HG03558 (cell line): ENCODE measurements at regions not wholly inside any gene's neighbourhood (a gene's known extent, or its start where the extent isn't known, plus 50 kb on each side); places are given as distances from the start of the nearest gene placed in this dataset.
"Not testable (repeated sequence)": the region's sequence is repeated elsewhere in the genome, so short reads cannot be mapped to it uniquely, and the experiment has no call there.

Experiments
- ATAC-seq: cut with Tn5 transposase; IDR thresholded peaks from one replicate; pipeline ENCODE4 v1.9.1; 2021; ENCODE audit warnings: moderate number of reproducible peaks; ENCODE audit not compliant: unreplicated experiment; ENCODE audit errors: extremely low read depth

GRCh38 chr6:80434691-80435350 is 328.4 kb downstream of the BCKDHB start:
- ATAC-seq: no peak

- no peak for ATAC-seq
Measured at GRCh38 chr6:80433673-80434025, 327.2 kb downstream of the BCKDHB start.

- ATAC-seq: no peak
Measured at GRCh38 chr6:80433010-80433672, 326.7 kb downstream of the BCKDHB start.

- no peak for ATAC-seq
Measured at GRCh38 chr6:80425089-80425823, 318.8 kb downstream of the BCKDHB start.

- ATAC-seq: no peak
Measured at GRCh38 chr6:80411486-80411885, 305.0 kb downstream of the BCKDHB start.

- not testable (repeated sequence) for ATAC-seq
Measured at GRCh38 chr6:80407976-80408375, 301.5 kb downstream of the BCKDHB start.

- no peak for ATAC-seq
Measured at GRCh38 chr6:80404889-80405288, 298.4 kb downstream of the BCKDHB start.

- no peak for ATAC-seq
Measured at GRCh38 chr6:80403365-80403764, 296.9 kb downstream of the BCKDHB start.

- ATAC-seq: no peak
Measured at GRCh38 chr6:80402266-80402665, 295.8 kb downstream of the BCKDHB start.
